ENCODE measurements at regions not wholly inside any gene's neighbourhood (a gene's known extent, or its start where the extent isn't known, plus 50 kb on each side); places are given as distances from the start of the nearest gene placed in this dataset.

- no peak for DNase-seq (ENCODE audit: low spot score)
Observed at GRCh38 chr2:128550389-128550788, 231.7 kb upstream of the HS6ST1 start.

GRCh38 chr2:128550801-128551416 lies 232.2 kb upstream of the HS6ST1 start:
- no peak for DNase-seq (ENCODE audit: low spot score)

GRCh38 chr2:128551435-128551834 lies 232.8 kb upstream of the HS6ST1 start:
- no peak for DNase-seq (ENCODE audit: low spot score)

GRCh38 chr2:128552141-128552805 lies 233.6 kb upstream of the HS6ST1 start:
- no peak for DNase-seq (ENCODE audit: low spot score)

- DNase-seq (ENCODE audit: low spot score) = no peak
Observed at GRCh38 chr2:128552806-128553551, 234.3 kb upstream of the HS6ST1 start.

GRCh38 chr2:128554151-128554769 lies 235.6 kb upstream of the HS6ST1 start:
- no peak for DNase-seq (ENCODE audit: low spot score)

GRCh38 chr2:128555433-128555832 lies 236.8 kb upstream of the HS6ST1 start:
- DNase-seq (ENCODE audit: low spot score) = no peak

- DNase-seq (ENCODE audit: low spot score) = no peak
Observed at GRCh38 chr2:128556089-128556488, 237.4 kb upstream of the HS6ST1 start.

GRCh38 chr2:128556633-128557032 lies 238.0 kb upstream of the HS6ST1 start:
- DNase-seq (ENCODE audit: low spot score) = no peak

GRCh38 chr2:128557069-128557468 lies 238.4 kb upstream of the HS6ST1 start:
- DNase-seq (ENCODE audit: low spot score) = no peak

GRCh38 chr2:128557831-128558241 lies 239.2 kb upstream of the HS6ST1 start:
- no peak for DNase-seq (ENCODE audit: low spot score)

- no peak for DNase-seq (ENCODE audit: low spot score)
Observed at GRCh38 chr2:128558441-128558840, 239.8 kb upstream of the HS6ST1 start.

GRCh38 chr2:128558895-128559532 lies 240.3 kb upstream of the HS6ST1 start:
- DNase-seq (ENCODE audit: low spot score) = no peak

GRCh38 chr2:128559533-128560515 lies 241.2 kb upstream of the HS6ST1 start:
- no peak for DNase-seq (ENCODE audit: low spot score)

- no peak for DNase-seq (ENCODE audit: low spot score)
Observed at GRCh38 chr2:128560718-128561117, 242.1 kb upstream of the HS6ST1 start.

- DNase-seq (ENCODE audit: low spot score) = no peak
Observed at GRCh38 chr2:128562471-128563347, 244.0 kb upstream of the HS6ST1 start.

GRCh38 chr2:128563348-128563687 lies 244.7 kb upstream of the HS6ST1 start:
- DNase-seq (ENCODE audit: low spot score) = no peak

GRCh38 chr2:128564131-128564530 lies 245.5 kb upstream of the HS6ST1 start:
- no peak for DNase-seq (ENCODE audit: low spot score)

GRCh38 chr2:128564551-128564950 lies 245.9 kb upstream of the HS6ST1 start:
- no peak for DNase-seq (ENCODE audit: low spot score)

- no peak for DNase-seq (ENCODE audit: low spot score)
Observed at GRCh38 chr2:128565441-128565840, 246.8 kb upstream of the HS6ST1 start.
